Stomach (tissue), 8 donors: ENCODE measurements at regions not wholly inside any gene's neighbourhood (a gene's known extent, or its start where the extent isn't known, plus 50 kb on each side); places are given as distances from the start of the nearest gene placed in this dataset.

ENCODE experiments used
- DNase-seq, 2 donors: peaks; one replicate each; pipeline versions ENCODE4 v3.0.0 to v3.0.0-alpha.2; 2013 to 2019
- H3K27ac ChIP-seq, 5 donors: fragments of 200-600 bp in 4 of 5; sonication (generic) in 4 of 5; one replicate each; pipeline ENCODE4 v1.5.1; 2013 to 2019; ENCODE audit warnings: mild to moderate bottlenecking in 1 of 5, moderate library complexity in 1 of 5
- H3K27me3 ChIP-seq, 3 donors: fragments of 200-600 bp; sonication (generic); one replicate each; pipeline ENCODE4 v1.5.1; 2017 to 2019; ENCODE audit warnings: mixed run types in 1 of 3
- H3K36me3 ChIP-seq, 4 donors: fragments of 200-600 bp; sonication (generic); 1 replicate in 3 of 4; 2 replicates in 1 of 4; pipeline ENCODE4 v1.5.1; 2016 to 2019
- H3K4me1 ChIP-seq, 4 donors: fragments of 200-600 bp; sonication (generic); one replicate each; pipeline ENCODE4 v1.5.1; 2016 to 2019
- H3K4me3 ChIP-seq, 4 donors: fragments of 200-600 bp; sonication (generic) in 3 of 4; one replicate each; pipeline ENCODE4 v1.5.1; 2016 to 2019; ENCODE audit warnings: mild to moderate bottlenecking in 1 of 4
- H3K9me3 ChIP-seq, 4 donors: fragments of 200-600 bp; sonication (generic); one replicate each; pipeline ENCODE4 v1.5.1; 2016 to 2019
- CTCF ChIP-seq, 7 experiments: fragments of 450-650 bp in 4 of 7; fragments of 200-600 bp in 3 of 7; sonication (generic) in 3 of 7; IDR thresholded peaks; one replicate each; pipeline ENCODE4 v1.5.1; 2016 to 2019; ENCODE audit warnings: antibody characterized with exemption in 7 of 7, control low read depth in 2 of 7, mild to moderate bottlenecking in 1 of 7
- EP300 ChIP-seq: sonication (generic); formaldehyde crosslinking; IDR thresholded peaks from one replicate; pipeline ENCODE4 v1.6.1; 2017; ENCODE audit warnings: antibody characterized with exemption
- POLR2A ChIP-seq, 4 donors: fragments of 450-650 bp; IDR thresholded peaks; one replicate each; pipeline ENCODE4 v1.6.1; 2016; ENCODE audit warnings: antibody characterized with exemption in 4 of 4, control low read depth in 2 of 4, mild to moderate bottlenecking in 1 of 4, moderate library complexity in 1 of 4
- POLR2AphosphoS5 ChIP-seq, 3 donors: sonication (generic); formaldehyde crosslinking; IDR thresholded peaks; one replicate each; pipeline ENCODE4 v1.6.1; 2016; ENCODE audit warnings: antibody characterized with exemption in 3 of 3
- WGBS, 5 donors: extraction: QIAGEN DNeasy Blood & Tissue Kit in 3 of 5; methylation state at CpG; one replicate each; pipeline versions ENCODE4 v1.1.5 to v1.1.7; 2013 to 2018; 5-methylcytosine and 5-hydroxymethylcytosine counted together
- intact Hi-C: fragments of 100-400 bp; cut with DNase I; formaldehyde crosslinking; loops from one replicate; pipeline ENCODE4 v1.15.1; 2023; ENCODE audit warnings: low total_unique reads
- donor health status: healthy with polysubstance abuse.
- donor health status: Bipolar disorder and iron deficiency.
- donor health status: healthy.

GRCh38 chr4:119804404-119804803, 175.8 kb upstream of the PDE5A start:
- Histone ChIP-seq H3K9me3 (peaks cover 0 to 5% (median 2%) of the 10 kb centered on the region in 4 donors), H3K4me3 (no peak overlapping the region), H3K27me3 (no peaks in the 10 kb centered on the region), H3K27ac (no peak overlapping the region), H3K36me3 (no peaks in the 10 kb centered on the region), H3K4me1 (no peaks in the 10 kb centered on the region)
- WGBS, 5 donors, result 89 to 100% (median 97%) methylated on average over 1 of the region's 1 CpG
- TF ChIP-seq POLR2A (IDR thresholded peaks at IDR 0.05), result no peak
- TF ChIP-seq CTCF (IDR thresholded peaks at IDR 0.05), result no peak
- TF ChIP-seq POLR2AphosphoS5 (IDR thresholded peaks at IDR 0.05), result no peak
- TF ChIP-seq EP300, result no peak
- DNase-seq, result no peak
- intact Hi-C loops, result no loop called here

- H3K9me3 ChIP-seq, result no peaks in the 10 kb centered on the region
- no peak overlapping the region for H3K4me3 ChIP-seq
- H3K36me3 ChIP-seq, result no peaks in the 10 kb centered on the region
- peaks cover 0 to 5% (median 0%) of the 10 kb centered on the region in 4 donors for H3K4me1 ChIP-seq
- no peak overlapping the region for H3K27ac ChIP-seq
- no peaks in the 10 kb centered on the region for H3K27me3 ChIP-seq
- WGBS, 5 donors, result 81 to 93% (median 86%) methylated on average over 2 of the region's 2 CpGs
- intact Hi-C loops, result no loop called here
- TF ChIP-seq POLR2AphosphoS5 (IDR thresholded peaks at IDR 0.05) (no peak), EP300 (no peak), CTCF (IDR thresholded peaks at IDR 0.05) (no peak), POLR2A (IDR thresholded peaks at IDR 0.05) (no peak)
- no peak for DNase-seq
Observed at GRCh38 chr4:119797238-119797894, 168.8 kb upstream of the PDE5A start.

GRCh38 chr4:119795986-119796578, 167.5 kb upstream of the PDE5A start:
- 65 to 74% (median 70%) methylated on average over 3 of the region's 3 CpGs for WGBS, 5 donors
- Histone ChIP-seq H3K4me1 (peaks cover 0 to 5% (median 0%) of the 10 kb centered on the region in 4 donors), H3K27me3 (no peaks in the 10 kb centered on the region), H3K36me3 (no peaks in the 10 kb centered on the region), H3K4me3 (no peak overlapping the region), H3K9me3 (no peaks in the 10 kb centered on the region), H3K27ac (no peak overlapping the region)
- intact Hi-C loops, result no loop called here
- no peak for TF ChIP-seq EP300
- TF ChIP-seq CTCF (IDR thresholded peaks at IDR 0.05), result no peak
- no peak for TF ChIP-seq POLR2A (IDR thresholded peaks at IDR 0.05)
- TF ChIP-seq POLR2AphosphoS5 (IDR thresholded peaks at IDR 0.05), result no peak
- no peak for DNase-seq

GRCh38 chr4:119794681-119795080, 166.1 kb upstream of the PDE5A start:
- DNase-seq, result peak in 1 of 2 donors; percentile 11
- 40 to 64% (median 48%) methylated on average over 4 of the region's 4 CpGs for WGBS, 5 donors
- H3K9me3 ChIP-seq, result no peaks in the 10 kb centered on the region
- H3K36me3 ChIP-seq, result no peaks in the 10 kb centered on the region
- H3K4me3 ChIP-seq, result no peak overlapping the region
- H3K27me3 ChIP-seq, result no peaks in the 10 kb centered on the region
- peaks cover 0 to 5% (median 0%) of the 10 kb centered on the region in 4 donors for H3K4me1 ChIP-seq
- peak overlapping the region in 1 of 5 donors; percentile 48 for H3K27ac ChIP-seq
- intact Hi-C loops, result no loop called here
- TF ChIP-seq EP300, result no peak
- TF ChIP-seq POLR2AphosphoS5 (IDR thresholded peaks at IDR 0.05), result peak in 1 of 3 donors; percentile 42

GRCh38 chr4:119794113-119794512, 165.5 kb upstream of the PDE5A start:
- Histone ChIP-seq H3K4me1 (peaks cover 0 to 5% (median 0%) of the 10 kb centered on the region in 4 donors), H3K27me3 (no peaks in the 10 kb centered on the region), H3K9me3 (no peaks in the 10 kb centered on the region), H3K4me3 (no peak overlapping the region), H3K36me3 (no peaks in the 10 kb centered on the region), H3K27ac (peak overlapping the region in 1 of 5 donors; percentile 48)
- no peak for TF ChIP-seq POLR2A (IDR thresholded peaks at IDR 0.05)
- no peak for TF ChIP-seq EP300
- TF ChIP-seq POLR2AphosphoS5 (IDR thresholded peaks at IDR 0.05), result no peak
- no peak for TF ChIP-seq CTCF (IDR thresholded peaks at IDR 0.05)
- WGBS, 5 donors, result 82 to 92% (median 89%) methylated on average over 4 of the region's 4 CpGs
- no peak for DNase-seq
- intact Hi-C loops, result no loop called here
